ENCODE measurements at regions not wholly inside any gene's neighbourhood (a gene's known extent, or its start where the extent isn't known, plus 50 kb on each side); places are given as distances from the start of the nearest gene placed in this dataset.

DNA sequence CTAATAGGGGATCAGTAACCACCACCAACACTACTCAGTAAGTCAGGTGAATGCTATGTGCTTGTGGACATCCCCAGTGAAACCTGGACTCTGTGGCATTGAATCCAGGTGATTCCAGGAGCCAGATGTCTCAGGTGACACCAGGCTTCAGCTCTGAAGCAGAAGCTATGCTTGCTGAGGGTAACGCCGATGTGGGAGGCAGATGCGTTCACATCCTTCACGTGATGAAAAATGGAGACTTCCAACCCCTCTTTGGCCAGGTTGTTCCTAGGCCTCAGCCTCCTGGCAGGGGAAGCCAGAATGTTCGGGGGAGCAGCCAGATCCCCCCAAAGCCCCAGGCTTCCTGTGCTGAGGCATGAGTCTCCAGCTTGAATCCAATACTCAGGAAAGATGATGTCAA lies 209.8 kb upstream of the PDE10A start:
- no peak for DNase-seq (ENCODE audit: low read depth)

- DNase-seq (ENCODE audit: low read depth), result no peak
Measured at GRCh38 chr6:165872311-165872710, 209.3 kb upstream of the PDE10A start.

DNA sequence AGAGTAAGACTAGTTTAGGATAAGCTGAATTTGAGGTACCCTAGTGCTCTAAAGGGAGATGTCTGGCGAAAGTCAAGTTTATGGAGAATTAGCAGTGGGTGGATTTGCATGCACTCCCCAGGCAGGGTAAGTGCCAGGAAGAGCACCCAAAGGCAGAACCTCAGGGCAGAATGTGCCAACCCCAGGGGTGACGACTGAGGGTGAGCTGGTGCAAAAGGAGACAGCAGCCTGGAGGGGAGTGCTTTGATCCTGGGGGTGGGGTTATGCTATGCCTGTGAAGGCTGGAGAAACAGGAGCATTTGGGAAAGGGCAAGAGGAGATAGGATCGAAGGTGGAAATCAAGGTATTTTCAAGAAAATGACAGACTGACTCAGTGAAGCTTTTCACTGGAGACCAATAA lies 208.5 kb upstream of the PDE10A start:
- DNase-seq (ENCODE audit: low read depth), result no peak

- no peak for DNase-seq (ENCODE audit: low read depth)
Measured at GRCh38 chr6:165869526-165869925, 206.5 kb upstream of the PDE10A start.

DNA sequence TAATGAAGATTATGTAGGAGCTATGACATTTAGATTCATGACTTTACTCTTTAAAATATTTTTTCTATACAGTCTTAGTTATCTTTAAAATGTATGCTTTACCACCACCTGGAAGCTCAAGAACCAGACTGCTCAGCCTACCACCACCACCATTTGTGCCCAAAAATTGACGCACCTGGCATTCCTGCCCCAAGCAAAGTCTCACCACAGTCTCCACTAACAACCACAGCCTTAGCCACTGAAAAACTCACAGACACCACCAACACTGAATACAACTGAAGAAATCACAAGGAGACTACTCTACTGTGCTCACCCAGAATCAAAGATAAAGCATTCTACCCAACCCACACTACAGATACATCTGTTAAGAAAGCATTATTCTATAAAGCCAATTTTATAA lies 201.9 kb upstream of the PDE10A start:
- DNase-seq (ENCODE audit: low read depth), result no peak

GRCh38 chr6:165864218-165864617 lies 201.2 kb upstream of the PDE10A start:
- no peak for DNase-seq (ENCODE audit: low read depth)

GRCh38 chr6:165863801-165864200 lies 200.8 kb upstream of the PDE10A start:
- DNase-seq (ENCODE audit: low read depth), result no peak

DNA sequence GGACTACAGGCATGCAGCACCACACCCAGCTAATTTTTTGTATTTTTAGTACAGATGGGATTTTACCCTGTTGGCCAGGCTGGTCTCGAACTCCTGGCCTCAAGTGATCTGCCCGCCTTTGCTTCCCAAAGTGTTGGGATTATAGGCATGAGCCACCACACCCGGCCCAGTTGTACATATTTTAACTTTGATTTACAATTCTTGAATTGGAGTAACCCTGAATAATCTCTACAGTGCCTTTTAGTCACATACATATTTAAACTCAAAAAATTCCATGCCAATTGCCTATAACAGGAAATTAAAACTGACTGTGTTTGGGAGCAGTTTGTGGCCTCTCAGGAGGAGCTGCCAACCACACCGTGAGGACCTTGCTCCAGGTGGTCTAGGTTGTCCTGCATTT lies 199.8 kb upstream of the PDE10A start:
- DNase-seq (ENCODE audit: low read depth), result no peak

- no peak for DNase-seq (ENCODE audit: low read depth)
Measured at GRCh38 chr6:165861226-165861625, 198.2 kb upstream of the PDE10A start.

GRCh38 chr6:165858586-165858985 lies 195.5 kb upstream of the PDE10A start:
- no peak for DNase-seq (ENCODE audit: low read depth)

DNA sequence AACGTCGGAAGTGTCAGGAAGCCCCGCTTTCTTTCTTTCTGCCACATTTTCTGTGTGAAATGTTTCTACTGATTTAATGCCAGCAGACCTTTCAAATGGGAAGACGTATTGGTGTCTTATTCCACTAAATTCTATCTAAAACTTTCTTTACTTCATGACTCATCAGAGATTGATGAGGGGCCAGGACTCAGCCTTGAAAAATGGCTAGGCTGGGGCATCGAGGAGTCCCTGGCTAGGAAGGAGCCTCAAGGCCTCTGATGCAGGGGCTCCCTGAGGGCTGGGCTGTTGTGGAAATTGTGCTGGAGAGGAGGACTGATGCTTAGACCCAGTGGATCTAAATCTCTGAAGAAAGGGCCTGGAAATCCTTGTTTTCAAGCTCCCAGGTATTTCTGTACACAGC lies 192.8 kb upstream of the PDE10A start:
- no peak for DNase-seq (ENCODE audit: low read depth)

GRCh38 chr6:165854863-165855593 lies 192.0 kb upstream of the PDE10A start:
- DNase-seq (ENCODE audit: low read depth), result no peak

DNA sequence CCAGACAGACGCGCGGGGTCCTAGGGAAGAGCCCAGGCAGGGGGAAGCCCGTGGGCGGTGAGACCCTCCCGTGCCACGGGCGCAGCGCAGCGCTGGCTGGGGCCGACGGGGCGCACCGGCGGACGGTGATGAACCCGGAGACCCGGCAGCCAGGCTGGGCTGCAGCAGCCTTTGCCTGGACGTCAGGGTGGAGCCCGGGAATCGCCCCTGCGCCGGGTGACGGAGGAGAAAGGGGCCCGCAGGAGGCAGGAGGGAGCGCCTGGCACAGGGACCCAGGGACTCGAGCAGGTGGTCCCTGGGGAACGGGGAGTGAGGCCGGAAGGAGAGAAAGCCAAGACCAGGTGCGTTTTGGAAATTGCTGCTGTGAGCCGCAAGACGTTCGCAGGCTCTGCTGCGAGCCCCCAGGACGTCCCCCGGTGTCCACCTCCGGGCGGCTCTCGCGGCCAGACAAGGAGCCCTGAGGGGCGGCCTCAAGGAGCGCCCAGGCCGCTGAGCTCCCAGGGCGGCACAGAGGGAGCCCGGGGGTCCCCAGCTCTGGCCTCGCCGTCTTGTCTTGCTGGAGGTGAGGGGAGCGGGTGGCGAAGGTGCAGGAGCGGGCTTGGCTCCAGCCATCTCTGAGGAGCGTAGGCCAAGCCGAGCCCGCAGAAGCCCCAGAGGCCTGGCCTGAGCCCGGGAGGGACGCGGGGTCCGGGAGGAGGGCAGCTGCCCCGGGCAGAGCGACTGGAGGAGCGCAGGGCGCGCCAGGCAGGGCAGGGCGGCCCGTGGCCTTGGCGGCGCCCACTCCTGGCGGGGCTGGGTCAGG lies 191.2 kb upstream of the PDE10A start:
- no peak for DNase-seq (ENCODE audit: low read depth)

DNA sequence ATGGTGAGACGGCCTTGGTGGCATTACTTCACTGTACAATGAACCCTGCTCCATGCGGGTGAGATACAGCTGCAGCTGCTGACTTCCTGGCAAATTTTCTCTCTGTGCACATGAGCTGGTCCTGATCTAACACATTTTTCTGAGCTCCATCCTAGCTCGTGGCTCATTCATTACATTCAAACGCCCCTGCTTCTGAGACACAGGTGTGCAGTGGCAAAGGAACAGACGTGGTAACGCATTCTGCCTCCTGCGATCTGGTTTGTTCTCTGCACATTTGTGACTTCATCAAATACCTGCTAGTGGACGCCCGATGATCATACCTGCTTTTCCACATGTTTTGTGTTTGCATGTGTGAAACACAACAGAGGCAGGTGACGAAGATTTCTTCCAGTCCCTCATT lies 189.6 kb upstream of the PDE10A start:
- DNase-seq (ENCODE audit: low read depth), result no peak

DNA sequence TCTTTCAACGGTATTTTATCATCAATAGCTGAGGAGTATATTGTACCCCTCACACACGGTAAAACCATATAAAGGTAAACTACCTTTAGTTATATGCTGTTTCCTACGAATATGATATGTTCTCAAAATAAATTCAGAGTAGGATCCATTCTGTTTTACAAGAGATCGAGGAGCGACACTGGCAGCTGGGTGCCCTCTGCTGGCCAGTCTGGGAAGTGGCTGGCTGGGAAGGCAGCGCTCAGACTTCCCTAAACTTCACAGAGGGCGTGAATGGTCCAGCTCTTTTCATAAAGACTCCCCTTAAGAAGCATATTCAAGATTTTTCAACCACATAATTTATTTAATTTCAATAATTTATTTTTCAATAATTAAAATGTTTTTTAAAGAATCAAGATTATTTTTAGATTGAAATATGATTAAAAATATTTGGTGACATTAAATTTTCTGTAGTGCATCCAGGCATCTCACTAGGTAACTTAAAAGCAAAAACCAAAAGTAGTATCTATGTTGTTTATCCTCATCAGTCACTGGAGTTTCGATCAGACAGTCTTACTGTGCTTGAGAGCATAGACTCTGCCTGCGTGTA lies 187.5 kb upstream of the PDE10A start:
- peak; percentile 49 for DNase-seq (ENCODE audit: low read depth)

- DNase-seq (ENCODE audit: low read depth), result no peak
Measured at GRCh38 chr6:165849534-165850430, 186.7 kb upstream of the PDE10A start.

DNA sequence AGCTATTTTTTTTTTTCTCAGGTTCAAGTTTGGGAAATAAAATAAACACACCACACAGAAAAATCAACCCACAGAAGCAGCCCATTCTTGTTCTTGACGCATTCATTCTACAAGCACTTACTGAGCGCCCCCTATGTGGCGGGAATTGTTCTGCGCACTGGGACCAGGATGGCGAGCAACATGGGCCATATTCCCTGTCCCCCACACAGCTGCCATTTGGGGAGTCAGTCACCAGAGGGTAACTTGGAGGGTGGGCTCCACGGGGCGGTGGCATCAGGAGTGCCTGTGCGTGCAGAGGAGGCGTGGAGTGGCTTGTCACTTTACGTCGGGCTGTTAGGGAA lies 185.0 kb upstream of the PDE10A start:
- no peak for DNase-seq (ENCODE audit: low read depth)

DNA sequence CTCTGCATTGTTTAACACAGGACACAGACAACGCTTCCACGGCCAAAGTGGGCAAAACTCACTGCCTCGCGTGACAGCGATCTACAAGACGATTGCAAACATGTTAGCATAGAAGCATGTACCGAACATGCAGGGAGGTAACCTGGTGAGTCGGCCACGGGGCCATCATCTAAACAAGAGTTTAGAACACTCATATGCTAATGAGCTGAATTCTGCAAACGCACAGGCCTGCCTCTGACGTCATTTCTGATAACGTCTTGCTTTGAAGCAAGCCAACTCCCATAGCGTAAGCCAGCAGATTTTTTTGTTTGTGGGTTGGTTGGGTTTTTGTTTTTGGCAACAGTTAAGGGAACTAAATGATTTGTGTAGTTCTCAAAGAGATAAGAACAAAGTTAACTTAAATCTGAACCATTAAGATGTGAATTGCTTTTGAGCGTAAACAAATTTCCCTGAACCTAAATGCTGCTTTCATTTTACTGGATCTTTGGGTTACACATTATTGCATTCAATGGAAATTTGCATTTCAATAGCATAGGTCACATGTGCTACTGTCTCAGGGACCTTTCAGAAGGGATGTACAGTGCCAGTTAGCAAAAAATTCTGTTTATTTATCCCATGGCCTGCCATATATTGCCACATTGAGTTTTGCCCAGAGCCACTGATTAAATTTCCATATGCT lies 184.5 kb upstream of the PDE10A start:
- DNase-seq (ENCODE audit: low read depth), result no peak

DNA sequence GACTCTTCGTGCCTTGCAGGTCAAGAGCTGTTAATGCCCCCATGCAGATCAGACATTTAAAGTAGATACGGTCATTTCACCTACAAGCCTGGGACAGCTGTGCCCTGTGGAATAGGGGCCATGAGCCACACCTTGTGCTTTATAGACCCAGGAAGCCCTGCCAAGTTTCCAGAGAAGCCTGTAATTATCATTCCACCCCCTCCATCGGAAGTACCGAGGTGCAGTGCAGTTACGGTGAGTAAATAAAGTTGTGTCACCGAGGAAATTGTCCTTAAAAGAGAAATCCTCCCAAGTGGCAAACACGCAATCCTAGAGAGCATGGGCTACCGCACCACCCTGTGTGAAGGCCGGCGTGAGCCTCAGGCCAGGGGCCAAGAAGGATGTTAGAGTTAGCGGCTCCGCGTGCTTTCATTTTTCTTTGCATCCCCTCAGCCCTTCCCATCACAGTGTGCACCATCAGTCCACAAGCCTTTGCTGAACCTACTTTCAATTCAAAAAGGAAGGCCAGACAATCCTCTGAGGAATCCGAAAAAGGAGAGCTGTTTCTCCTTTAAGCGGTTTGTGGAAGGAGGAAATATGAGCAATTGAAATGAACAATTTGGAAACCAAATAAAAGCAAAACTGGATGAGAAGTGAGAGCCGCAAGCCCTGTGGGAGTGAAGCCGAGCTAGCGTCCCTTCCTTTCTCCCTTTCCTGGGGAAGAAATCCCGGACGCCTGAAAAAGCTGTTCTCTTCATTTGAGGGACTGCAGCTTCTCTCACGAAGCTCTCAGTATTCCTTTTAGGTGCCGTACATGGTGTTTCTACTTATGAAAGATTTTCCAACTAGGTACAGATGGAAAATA lies 183.3 kb upstream of the PDE10A start:
- DNase-seq (ENCODE audit: low read depth), result no peak

DNA sequence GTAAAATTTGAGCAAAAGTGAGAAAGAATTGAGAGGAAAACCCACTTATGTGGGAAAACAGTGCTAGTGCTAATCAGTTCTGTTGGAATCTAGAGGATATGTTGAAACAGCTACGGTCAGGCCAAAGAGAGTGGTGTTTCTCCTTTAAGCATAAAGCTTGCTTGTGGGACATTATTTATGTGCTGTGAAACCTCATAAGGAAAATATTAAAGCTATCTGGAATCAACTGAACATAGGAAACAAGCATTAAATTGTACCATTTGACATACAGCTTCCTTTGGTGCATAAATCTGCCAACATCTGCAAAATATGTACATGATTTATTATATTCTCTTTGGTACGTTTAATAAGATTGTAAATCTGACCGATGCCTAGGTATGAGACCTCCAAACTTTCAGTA lies 182.5 kb upstream of the PDE10A start:
- no peak for DNase-seq (ENCODE audit: low read depth)

- DNase-seq (ENCODE audit: low read depth), result no peak
Measured at GRCh38 chr6:165844801-165845364, 181.8 kb upstream of the PDE10A start.

Data from activated T-cell treated with anti-CD3 and anti-CD28 coated beads for 24 hours (primary cell).